ENCODE measurements at regions not wholly inside any gene's neighbourhood (a gene's known extent, or its start where the extent isn't known, plus 50 kb on each side); places are given as distances from the start of the nearest gene placed in this dataset.

DNA sequence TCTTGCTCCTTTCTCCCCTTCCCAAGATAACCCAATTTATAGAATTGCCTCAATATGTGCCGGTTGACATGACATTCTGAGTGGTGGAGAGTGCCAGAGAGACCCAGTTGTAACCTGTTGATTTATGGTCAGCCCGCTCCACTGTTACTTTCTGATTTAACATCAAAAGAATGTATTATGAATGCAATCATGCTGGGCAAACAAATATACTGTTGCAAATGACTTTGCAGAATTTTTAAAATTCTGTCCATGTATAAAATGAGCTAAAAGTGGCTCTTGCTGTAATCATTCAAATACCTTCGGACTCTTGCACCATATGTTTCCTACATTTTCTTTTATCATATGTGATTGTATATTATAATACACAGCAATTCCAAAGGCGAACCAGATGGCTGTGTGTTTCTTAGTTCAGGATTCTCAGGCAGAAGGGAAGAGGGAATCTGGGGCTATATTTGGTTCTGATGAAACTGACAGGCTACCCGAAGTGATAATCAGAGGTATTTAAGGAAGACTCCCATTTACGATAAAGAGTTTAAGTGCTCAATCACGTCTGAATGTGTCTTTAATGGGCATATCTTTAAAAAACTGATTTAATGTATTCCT lies 131.7 kb downstream of the CLCN4 start:
- no peak overlapping the region for H3K4me3 ChIP-seq (ENCODE audit: low read depth, low read length)
- TF ChIP-seq, protein P1, sequence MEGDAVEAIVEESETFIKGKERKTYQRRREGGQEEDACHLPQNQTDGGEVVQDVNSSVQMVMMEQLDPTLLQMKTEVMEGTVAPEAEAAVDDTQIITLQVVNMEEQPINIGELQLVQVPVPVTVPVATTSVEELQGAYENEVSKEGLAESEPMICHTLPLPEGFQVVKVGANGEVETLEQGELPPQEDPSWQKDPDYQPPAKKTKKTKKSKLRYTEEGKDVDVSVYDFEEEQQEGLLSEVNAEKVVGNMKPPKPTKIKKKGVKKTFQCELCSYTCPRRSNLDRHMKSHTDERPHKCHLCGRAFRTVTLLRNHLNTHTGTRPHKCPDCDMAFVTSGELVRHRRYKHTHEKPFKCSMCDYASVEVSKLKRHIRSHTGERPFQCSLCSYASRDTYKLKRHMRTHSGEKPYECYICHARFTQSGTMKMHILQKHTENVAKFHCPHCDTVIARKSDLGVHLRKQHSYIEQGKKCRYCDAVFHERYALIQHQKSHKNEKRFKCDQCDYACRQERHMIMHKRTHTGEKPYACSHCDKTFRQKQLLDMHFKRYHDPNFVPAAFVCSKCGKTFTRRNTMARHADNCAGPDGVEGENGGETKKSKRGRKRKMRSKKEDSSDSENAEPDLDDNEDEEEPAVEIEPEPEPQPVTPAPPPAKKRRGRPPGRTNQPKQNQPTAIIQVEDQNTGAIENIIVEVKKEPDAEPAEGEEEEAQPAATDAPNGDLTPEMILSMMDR (IDR thresholded peaks at IDR 0.05; ENCODE audit: insufficient read depth, low read length): no peak
- no peak for DNase-seq (ENCODE audit: low read depth)

DNA sequence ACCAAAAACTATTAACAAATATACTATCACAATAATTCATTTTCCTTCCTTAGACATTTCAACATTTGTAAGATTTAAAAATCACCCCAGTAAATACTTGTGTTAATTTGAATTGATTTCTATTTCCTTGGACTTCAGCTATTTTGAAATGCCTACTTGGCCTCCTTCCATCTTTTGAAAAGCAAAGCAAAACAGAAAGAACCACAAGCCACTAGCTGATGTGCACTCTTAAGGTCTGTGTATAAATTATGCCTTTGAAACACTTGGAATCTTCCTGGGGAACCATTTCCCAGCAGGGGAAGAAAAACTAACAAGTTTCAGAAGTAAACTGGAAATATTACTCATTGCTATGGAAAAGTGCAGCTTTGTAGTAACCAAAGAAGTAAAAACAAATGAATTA lies 139.8 kb downstream of the CLCN4 start:
- TF ChIP-seq, protein P1 (IDR thresholded peaks at IDR 0.05; ENCODE audit: insufficient read depth, low read length): no peak
- H3K4me3 ChIP-seq (ENCODE audit: low read depth, low read length): no peak overlapping the region
- peak; percentile 44 for DNase-seq (ENCODE audit: low read depth)

DNA sequence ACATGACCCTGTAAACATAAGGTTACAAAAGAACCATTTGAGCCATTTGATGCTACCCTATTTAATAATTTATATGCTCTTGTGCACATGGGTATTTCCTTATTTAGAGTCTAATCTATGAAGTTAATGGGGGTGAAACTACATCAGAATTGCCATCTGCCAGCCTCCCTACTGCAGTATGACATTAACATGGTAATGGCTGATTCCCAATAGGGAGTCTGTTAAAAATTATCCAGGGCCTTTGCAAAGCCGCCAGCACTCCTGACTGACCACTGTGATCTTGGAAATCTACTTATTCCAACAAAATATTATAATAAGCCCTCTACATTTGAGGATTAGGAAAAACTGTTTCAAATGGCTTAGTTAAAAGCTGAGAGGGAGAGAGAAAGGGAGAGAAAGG lies 153.7 kb downstream of the CLCN4 start:
- TF ChIP-seq, protein P1 (IDR thresholded peaks at IDR 0.05; ENCODE audit: insufficient read depth, low read length): no peak
- H3K4me3 ChIP-seq (ENCODE audit: low read depth, low read length): no peak overlapping the region
- DNase-seq (ENCODE audit: low read depth): no peak

DNA sequence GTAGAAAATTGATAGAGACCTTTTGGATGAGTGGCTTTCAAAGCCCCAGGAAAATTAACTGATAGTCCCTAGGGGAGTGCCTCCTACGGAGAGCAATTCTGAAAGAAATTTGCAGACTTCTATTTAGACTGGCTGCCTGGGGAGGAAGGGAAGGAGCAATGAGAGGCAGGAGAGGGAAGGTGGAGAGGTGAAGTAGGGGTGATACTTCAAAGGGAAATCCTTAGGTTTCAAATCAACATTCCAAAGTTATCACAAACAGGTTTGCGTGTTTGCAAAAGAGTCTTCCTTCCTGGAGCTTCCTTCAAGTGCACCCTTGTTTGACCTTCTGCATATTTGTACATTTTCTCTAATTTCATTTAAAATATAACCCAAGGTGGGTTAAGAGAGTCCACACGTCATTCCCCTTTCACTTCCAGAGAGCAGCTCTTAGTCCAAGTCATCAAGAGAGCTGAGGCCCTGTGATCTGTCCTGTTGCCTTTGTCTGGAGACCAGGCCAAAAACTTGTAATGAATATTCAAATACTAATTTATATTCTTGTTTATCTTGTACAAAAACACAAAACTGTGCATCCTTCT lies 157.8 kb downstream of the CLCN4 start:
- no peak overlapping the region for H3K4me3 ChIP-seq (ENCODE audit: low read depth, low read length)
- no peak for DNase-seq (ENCODE audit: low read depth)
- TF ChIP-seq, protein P1 (IDR thresholded peaks at IDR 0.05; ENCODE audit: insufficient read depth, low read length): no peak

DNA sequence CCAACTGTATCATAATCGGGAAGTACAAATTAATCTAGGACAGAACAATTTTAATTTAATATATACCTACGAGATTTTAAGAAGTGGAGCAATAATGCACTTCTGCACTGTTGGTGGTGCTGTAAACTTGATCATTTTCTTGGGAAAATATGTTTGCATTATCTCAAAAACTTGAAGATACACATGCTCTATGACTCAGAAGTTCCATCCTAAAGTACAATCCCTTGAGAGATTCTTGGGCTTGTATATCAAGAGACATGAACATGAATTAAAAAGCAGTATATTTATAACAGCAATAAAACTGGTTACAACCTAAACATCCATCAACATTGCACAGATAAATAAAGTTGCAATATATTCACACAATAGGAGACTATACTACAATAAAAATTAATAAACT lies 168.8 kb downstream of the CLCN4 start:
- H3K4me3 ChIP-seq (ENCODE audit: low read depth, low read length): no peak overlapping the region
- peak; percentile 59 for DNase-seq (ENCODE audit: low read depth)
- TF ChIP-seq, protein P1 (IDR thresholded peaks at IDR 0.05; ENCODE audit: insufficient read depth, low read length): no peak

DNA sequence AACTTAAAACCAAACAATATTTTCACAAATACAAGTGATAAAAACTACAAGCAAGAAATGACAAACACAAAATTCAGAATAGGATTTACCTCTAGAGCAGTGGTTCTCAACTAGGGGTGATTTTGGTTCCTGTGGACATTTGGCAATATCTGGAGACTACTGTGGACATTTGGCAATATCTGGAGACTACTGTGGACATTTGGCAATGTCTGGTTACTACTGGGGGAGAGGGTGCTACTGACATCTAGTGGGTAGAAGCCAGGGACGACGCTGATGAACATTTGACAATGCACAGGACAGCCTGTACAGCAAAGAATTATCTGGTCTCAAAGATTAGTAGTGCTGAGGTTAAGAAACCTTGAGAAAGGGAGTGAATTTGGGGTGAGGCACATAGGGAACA lies 169.8 kb downstream of the CLCN4 start:
- peak; percentile 39 for DNase-seq (ENCODE audit: low read depth)
- H3K4me3 ChIP-seq (ENCODE audit: low read depth, low read length): no peak overlapping the region
- TF ChIP-seq, protein P1 (IDR thresholded peaks at IDR 0.05; ENCODE audit: insufficient read depth, low read length): peak; percentile 37

DNA sequence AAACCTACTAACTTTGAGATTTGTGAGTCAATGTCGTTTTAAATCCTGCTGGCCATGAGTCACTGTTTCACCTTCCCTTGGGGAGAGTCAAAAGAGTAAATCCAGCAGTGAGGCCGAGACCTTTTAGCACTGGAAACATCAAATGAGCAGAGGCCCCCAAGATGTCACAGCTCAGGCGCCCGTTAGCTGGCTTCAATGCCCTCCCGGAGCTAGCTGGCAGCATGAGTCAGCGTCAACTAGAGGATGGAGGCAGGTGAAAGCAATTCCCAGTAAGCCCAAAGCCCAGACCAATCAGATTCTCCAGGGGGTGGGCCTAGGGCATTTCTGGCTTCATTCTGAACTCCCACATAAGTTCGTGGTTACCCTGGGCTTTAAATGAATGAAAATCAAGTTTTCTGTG lies 170.9 kb downstream of the CLCN4 start:
- TF ChIP-seq, protein P1 (IDR thresholded peaks at IDR 0.05; ENCODE audit: insufficient read depth, low read length): no peak
- no peak for DNase-seq (ENCODE audit: low read depth)

More for the DNA sequence above, 170.9 kb downstream of the CLCN4 start:
- no peak overlapping the region for H3K4me3 ChIP-seq (ENCODE audit: low read depth, low read length)
